ENCODE measurements at regions not wholly inside any gene's neighbourhood (a gene's known extent, or its start where the extent isn't known, plus 50 kb on each side); places are given as distances from the start of the nearest gene placed in this dataset.

- in situ Hi-C loops (cut with HindIII; ENCODE audit: low pct_ligation_motif_present, low pct_unique_long_range_greater_than_20kb, low sequenced_read_pairs), result no loop called here
- DNase-seq, result no peak
Observed at GRCh38 chr7:1316086-1316485, 83.4 kb downstream of the UNCX start.

DNA sequence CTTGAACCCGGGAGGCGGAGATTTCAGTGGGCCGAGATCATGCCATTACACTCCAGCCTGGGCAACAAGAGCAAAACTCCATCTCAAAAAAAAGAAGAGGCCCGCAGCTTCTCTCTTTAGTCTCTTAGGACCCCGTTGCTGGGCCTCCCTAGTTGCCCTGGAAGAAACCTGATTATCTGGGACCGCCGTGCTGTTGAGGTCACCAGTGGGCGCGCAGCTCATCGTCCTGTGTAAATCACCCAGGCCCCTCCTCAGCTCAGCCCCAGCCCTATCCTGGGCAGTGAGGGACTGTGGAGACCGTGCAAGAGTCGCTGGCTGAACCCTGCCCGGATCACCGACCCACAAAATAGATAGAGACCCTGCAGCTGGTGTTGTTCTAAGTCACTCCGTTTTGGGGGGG lies 85.0 kb downstream of the UNCX start:
- DNase-seq, result no peak
- in situ Hi-C loops (cut with HindIII; ENCODE audit: low pct_ligation_motif_present, low pct_unique_long_range_greater_than_20kb, low sequenced_read_pairs), result no loop called here

DNA sequence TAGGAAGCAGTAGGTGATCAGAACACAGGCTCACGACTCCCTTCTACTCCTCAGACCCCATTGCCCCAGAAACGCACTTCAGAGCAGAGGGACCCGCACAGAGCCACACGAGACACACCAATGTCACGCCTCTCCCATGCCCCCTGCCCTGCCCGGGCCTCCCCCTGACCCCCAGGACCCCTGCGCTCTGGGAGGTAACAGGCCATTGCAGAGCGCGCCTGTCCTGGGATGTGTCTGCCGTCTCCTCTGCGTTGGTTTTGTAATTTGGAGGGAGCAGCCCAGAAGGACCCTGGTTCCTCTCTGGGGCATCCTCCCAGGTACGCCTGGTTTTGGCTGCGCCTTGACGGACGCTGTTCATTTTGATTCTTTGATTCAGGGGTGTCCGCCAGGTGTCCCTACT lies 85.4 kb downstream of the UNCX start:
- in situ Hi-C loops (cut with HindIII; ENCODE audit: low pct_ligation_motif_present, low pct_unique_long_range_greater_than_20kb, low sequenced_read_pairs), result no loop called here
- DNase-seq, result no peak

DNA sequence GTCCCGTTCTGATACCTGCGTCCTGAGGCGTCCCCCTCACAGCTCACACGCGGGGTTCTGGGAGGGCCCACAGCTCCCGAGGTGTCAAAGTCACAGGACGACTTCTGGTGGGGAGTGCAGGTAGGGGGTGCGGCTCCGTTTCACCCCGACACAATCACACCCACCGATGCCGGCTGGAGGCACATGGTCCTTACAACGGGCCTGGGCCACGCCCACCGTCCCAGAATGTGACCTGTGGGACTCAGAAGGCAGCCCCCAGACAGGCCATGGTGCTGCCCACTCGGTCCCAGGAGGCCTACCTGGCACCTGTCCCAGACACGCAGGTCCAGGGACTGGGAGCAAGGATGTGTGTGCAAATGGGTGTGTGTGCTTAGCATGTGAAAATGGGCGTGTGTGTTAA lies 86.0 kb downstream of the UNCX start:
- DNase-seq, result no peak
- in situ Hi-C loops (cut with HindIII; ENCODE audit: low pct_ligation_motif_present, low pct_unique_long_range_greater_than_20kb, low sequenced_read_pairs), result no loop called here

DNA sequence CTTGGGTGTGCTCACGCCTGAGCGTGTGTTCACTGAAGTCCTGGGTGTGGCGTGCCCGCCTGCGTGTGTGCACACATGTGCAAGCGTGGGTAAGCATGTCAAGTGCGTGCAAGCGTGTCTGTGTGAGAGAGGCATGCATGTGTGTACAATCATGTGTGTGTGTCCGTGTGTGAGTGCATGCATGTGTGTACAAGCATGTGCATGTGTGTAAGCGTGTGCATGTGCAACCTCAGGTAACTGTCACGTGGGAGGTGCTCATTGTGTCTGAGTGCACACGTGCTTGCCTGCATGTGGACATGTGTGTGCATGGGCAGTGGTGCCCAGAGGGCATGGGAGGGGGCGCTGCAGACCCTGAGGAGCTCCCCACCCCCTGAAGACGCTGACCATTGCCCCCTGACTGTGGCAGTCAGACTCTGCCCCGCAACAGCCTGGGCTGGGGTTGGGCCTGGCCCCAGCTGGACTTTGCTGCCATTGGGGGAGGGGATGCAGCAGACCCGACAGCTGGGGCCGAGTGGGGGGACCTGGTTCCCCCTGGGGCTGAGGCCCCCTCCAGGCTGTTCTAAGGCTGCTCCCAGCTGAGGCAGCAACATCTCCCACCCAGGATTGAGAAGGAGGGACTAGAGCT lies 88.1 kb downstream of the UNCX start:
- in situ Hi-C loops (cut with HindIII; ENCODE audit: low pct_ligation_motif_present, low pct_unique_long_range_greater_than_20kb, low sequenced_read_pairs), result no loop called here
- DNase-seq, result no peak

DNA sequence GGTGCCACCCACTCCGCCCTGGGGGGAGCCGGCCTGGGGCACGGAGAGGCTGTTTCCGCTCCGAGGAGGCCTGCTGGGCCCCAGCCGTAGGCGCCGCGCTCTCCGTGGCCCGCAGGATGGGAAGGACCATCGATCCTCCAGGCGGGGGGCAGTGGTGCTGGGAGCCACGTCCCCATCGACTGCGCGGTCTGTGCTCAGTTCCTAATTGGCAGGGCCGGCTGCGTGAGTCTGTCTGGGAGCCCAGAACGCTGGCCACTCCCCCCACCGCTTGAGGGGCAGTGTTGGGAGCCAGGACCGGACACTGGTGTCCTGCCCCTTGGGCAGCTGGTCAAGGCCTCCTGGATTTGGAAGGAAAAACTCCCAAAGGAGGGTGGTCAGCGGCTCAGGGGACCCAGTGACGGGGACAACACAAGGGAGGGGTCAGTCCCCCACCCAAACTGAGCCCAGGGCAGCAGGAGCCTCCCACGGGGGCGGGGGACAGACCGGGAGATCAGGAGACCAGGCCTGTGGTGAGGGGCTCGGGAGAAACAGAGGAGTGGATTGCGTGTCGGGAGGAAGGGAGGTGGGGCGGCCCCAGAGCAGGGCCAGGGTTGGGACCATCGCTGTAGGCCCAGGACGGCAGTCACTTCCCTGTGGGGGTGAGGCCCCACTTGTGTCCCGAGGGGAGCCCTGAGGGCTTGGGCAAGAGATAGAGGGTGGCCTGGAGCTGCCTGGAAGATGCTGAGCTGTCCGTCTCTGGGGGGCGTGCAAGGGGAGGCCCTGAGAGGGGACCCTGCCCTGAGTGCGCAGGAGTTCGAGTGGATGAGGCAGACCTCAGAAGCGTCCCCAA lies 89.0 kb downstream of the UNCX start:
- no peak for DNase-seq
- in situ Hi-C loops (cut with HindIII; ENCODE audit: low pct_ligation_motif_present, low pct_unique_long_range_greater_than_20kb, low sequenced_read_pairs), result no loop called here

GRCh38 chr7:1322240-1323110 lies 89.8 kb downstream of the UNCX start:
- in situ Hi-C loops (cut with HindIII; ENCODE audit: low pct_ligation_motif_present, low pct_unique_long_range_greater_than_20kb, low sequenced_read_pairs), result no loop called here
- no peak for DNase-seq

- DNase-seq, result no peak
- in situ Hi-C loops (cut with HindIII; ENCODE audit: low pct_ligation_motif_present, low pct_unique_long_range_greater_than_20kb, low sequenced_read_pairs), result no loop called here
Observed at GRCh38 chr7:1323178-1324027, 90.7 kb downstream of the UNCX start.

DNA sequence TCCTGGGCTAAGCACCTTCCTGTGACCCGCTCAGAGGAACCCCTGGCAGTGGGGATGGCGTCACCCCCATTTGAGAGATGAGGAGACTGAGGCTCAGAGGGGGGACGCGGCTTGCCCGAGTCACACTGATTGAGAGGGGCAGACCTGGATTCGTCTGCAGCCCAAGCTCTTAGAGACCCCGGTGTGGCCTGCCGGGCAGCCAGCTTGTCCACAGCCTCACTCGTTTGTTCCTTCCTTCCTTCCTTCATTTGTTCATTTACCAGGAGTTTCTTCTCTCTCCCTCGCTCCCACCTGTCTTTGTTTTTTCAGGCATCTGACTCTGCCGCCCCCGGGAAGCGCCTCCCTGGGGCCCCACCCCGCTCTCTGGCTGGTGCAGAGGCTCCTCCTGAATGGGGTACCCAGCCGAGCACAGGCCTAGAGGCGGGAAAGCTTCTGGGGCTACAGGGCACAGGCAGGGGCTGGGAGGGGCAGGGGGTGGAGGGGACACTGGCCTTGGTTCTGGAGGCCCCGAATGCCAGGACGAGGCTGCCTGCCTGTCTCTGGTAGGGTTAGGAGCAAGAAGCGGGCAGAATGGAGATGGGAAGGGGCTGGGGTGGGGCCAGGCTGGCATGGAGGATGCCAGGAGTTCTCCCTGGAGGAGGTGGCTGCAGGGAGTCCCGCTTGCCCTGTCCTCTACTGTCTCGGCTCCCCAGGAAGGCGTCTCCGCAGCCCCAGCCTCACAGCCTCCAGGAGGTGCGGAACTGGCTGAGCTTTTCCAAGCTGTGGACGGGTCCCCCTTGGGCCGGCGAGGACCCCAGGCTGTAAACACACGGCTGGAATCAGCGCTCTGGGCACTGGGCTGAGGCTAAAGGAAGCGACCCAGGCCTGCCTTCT lies 91.6 kb downstream of the UNCX start:
- in situ Hi-C loops (cut with HindIII; ENCODE audit: low pct_ligation_motif_present, low pct_unique_long_range_greater_than_20kb, low sequenced_read_pairs), result no loop called here
- no peak for DNase-seq

DNA sequence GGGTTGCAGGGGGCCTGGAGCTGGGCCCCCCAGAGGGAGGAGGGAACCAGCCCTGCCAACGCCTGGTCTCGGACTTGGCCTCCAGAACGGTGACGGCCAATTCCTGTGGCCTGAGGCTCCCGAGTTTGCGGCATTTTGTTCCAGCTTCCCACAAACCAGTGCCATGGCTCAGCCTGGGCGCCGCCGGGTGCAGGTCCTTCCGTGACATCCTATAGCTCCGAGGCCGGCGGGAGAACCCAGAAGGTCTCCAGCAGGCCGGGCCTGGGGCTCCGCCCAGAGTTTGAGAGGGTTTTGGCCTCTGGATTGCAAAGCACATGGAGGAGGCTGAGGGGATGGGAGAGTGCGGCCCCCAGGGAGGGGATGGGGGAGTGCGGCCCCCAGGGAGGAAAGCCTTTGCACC lies 92.6 kb downstream of the UNCX start:
- DNase-seq, result no peak
- in situ Hi-C loops (cut with HindIII; ENCODE audit: low pct_ligation_motif_present, low pct_unique_long_range_greater_than_20kb, low sequenced_read_pairs), result no loop called here

GRCh38 chr7:1325646-1326510 lies 93.2 kb downstream of the UNCX start:
- no peak for DNase-seq
- in situ Hi-C loops (cut with HindIII; ENCODE audit: low pct_ligation_motif_present, low pct_unique_long_range_greater_than_20kb, low sequenced_read_pairs), result no loop called here

- no peak for DNase-seq
- in situ Hi-C loops (cut with HindIII; ENCODE audit: low pct_ligation_motif_present, low pct_unique_long_range_greater_than_20kb, low sequenced_read_pairs), result no loop called here
Observed at GRCh38 chr7:1326511-1326785, 93.8 kb downstream of the UNCX start.

GRCh38 chr7:1329261-1329660 lies 96.6 kb downstream of the UNCX start:
- in situ Hi-C loops (cut with HindIII; ENCODE audit: low pct_ligation_motif_present, low pct_unique_long_range_greater_than_20kb, low sequenced_read_pairs), result no loop called here
- no peak for DNase-seq

GRCh38 chr7:1329966-1330800 lies 97.5 kb downstream of the UNCX start:
- in situ Hi-C loops (cut with HindIII; ENCODE audit: low pct_ligation_motif_present, low pct_unique_long_range_greater_than_20kb, low sequenced_read_pairs), result no loop called here
- DNase-seq, result no peak

GRCh38 chr7:1330801-1331425 lies 98.2 kb downstream of the UNCX start:
- in situ Hi-C loops (cut with HindIII; ENCODE audit: low pct_ligation_motif_present, low pct_unique_long_range_greater_than_20kb, low sequenced_read_pairs), result no loop called here
- no peak for DNase-seq
